H1 (cell line): ENCODE measurements at regions not wholly inside any gene's neighbourhood (a gene's known extent, or its start where the extent isn't known, plus 50 kb on each side); places are given as distances from the start of the nearest gene placed in this dataset.

Experiments used
- CTCF ChIA-PET: fragments of 300-600 bp; sonication (Branson Sonifier 250); formaldehyde crosslinking; loops from one replicate; lab custom pipeline; 2021; ENCODE audit not compliant: partially characterized antibody; lab: Charles Lee
- POLR2A ChIA-PET: fragments of 300-600 bp; sonication (Branson Sonifier 250); formaldehyde crosslinking; loops from one replicate; lab custom pipeline; 2021; ENCODE audit warnings: inconsistent platforms; ENCODE audit not compliant: partially characterized antibody; lab: Charles Lee
- DNase-seq, 2 experiments: peaks; one replicate each; pipeline versions ENCODE4 v3.0.0 to v3.0.0-alpha.2; 2010 to 2022; ENCODE audit warnings: low spot score in 2 of 2, low read depth in 1 of 2, mixed read lengths in 1 of 2
- FAIRE-seq: peaks from 2 replicates; lab custom pipeline; 2011; peaks lifted over from hg19 to GRCh38; lab: Jason Lieb, UNC
- H2AFZ ChIP-seq: 2 replicates; pipeline ENCODE4 v1.8.1; 2012; ENCODE audit warnings: low read length, inconsistent platforms
- H2AK5ac ChIP-seq: 2 replicates; pipeline ENCODE4 v1.6.1; 2013; ENCODE audit warnings: low read depth, low read length
- H2BK120ac ChIP-seq: replicated peaks from 2 replicates; pipeline ENCODE3; 2013; ENCODE audit warnings: low read depth, low read length, inconsistent platforms
- H2BK12ac ChIP-seq: 2 replicates; pipeline ENCODE4 v1.6.1; 2013; ENCODE audit warnings: low read depth, low read length
- H2BK15ac ChIP-seq: 2 replicates; pipeline ENCODE4 v1.6.1; 2013; ENCODE audit warnings: low read length
- H2BK20ac ChIP-seq: 2 replicates; pipeline ENCODE4 v1.6.1; 2013; ENCODE audit warnings: low read length
- H2BK5ac ChIP-seq: 2 replicates; pipeline ENCODE4 v1.6.1; 2013; ENCODE audit warnings: low read depth, low read length
- H3K14ac ChIP-seq: 2 replicates; pipeline ENCODE4 v1.6.1; 2013; ENCODE audit warnings: inconsistent platforms; ENCODE audit not compliant: insufficient read length
- H3K18ac ChIP-seq: 2 replicates; pipeline ENCODE4 v1.6.1; 2013; ENCODE audit warnings: low read length; ENCODE audit errors: extremely low read depth
- H3K23ac ChIP-seq: 2 replicates; pipeline ENCODE4 v1.6.1; 2013; ENCODE audit warnings: inconsistent platforms; ENCODE audit not compliant: insufficient read length
- H3K23me2 ChIP-seq: 2 replicates; pipeline ENCODE4 v1.6.1; 2013; ENCODE audit warnings: low read depth, low read length
- H3K27ac ChIP-seq: 2 replicates; pipeline ENCODE4 v1.6.1; 2011; ENCODE audit warnings: low read depth, low read length, inconsistent platforms
- H3K27me3 ChIP-seq, 4 experiments: replicated peaks in 1 of 4; 1 replicate in 1 of 4; 2 replicates in 3 of 4; pipeline versions ENCODE4 v1.6.1 to v1.8.1; 2011 to 2013; ENCODE audit warnings: low read length in 3 of 4, mild to moderate bottlenecking in 3 of 4, inconsistent platforms in 2 of 4, mixed read lengths in 2 of 4, moderate library complexity in 1 of 4; ENCODE audit not compliant: control insufficient read depth in 3 of 4, insufficient read depth in 3 of 4; ENCODE audit errors: extremely low read depth in 1 of 4
- H3K36me3 ChIP-seq, 4 experiments: 2 replicates each; pipeline versions ENCODE4 v1.6.1 to v1.8.1; 2011 to 2013; ENCODE audit warnings: mild to moderate bottlenecking in 4 of 4, low read length in 3 of 4, moderate library complexity in 2 of 4, control low read depth in 1 of 4, inconsistent platforms in 1 of 4; ENCODE audit not compliant: insufficient read depth in 4 of 4, control insufficient read depth in 2 of 4
- H3K4ac ChIP-seq: replicated peaks from 2 replicates; pipeline ENCODE3; 2013; ENCODE audit warnings: low read length, low read depth, mixed read lengths, inconsistent platforms; ENCODE audit not compliant: insufficient read length
- H3K4me1 ChIP-seq, 4 experiments: replicated peaks in 1 of 4; 1 replicate in 1 of 4; 2 replicates in 3 of 4; pipeline versions ENCODE4 v1.6.1 to v1.8.1; 2011 to 2013; ENCODE audit warnings: low read length in 3 of 4, inconsistent platforms in 2 of 4, mixed read lengths in 1 of 4; ENCODE audit not compliant: insufficient read depth in 4 of 4, control insufficient read depth in 3 of 4
- H3K4me2 ChIP-seq, 2 experiments: 2 replicates each; pipeline versions ENCODE4 v1.6.1 to v1.8.1; 2011 to 2013; ENCODE audit warnings: low read depth in 2 of 2, low read length in 2 of 2, control low read depth in 1 of 2, inconsistent platforms in 1 of 2, mild to moderate bottlenecking in 1 of 2; ENCODE audit not compliant: insufficient read depth in 1 of 2
- H3K4me3 ChIP-seq, 4 experiments: fragments of 200-600, 300-600 bp in 1 of 4; sonication (generic), shearing (Covaris generic), sonication (Bioruptor Twin) in 1 of 4; 2 replicates each; pipeline versions ENCODE4 v1.5.1 to v1.8.1; 2011 to 2016; ENCODE audit warnings: low read length in 4 of 4, low read depth in 3 of 4, control low read depth in 2 of 4, inconsistent platforms in 2 of 4, mild to moderate bottlenecking in 2 of 4, mixed read lengths in 1 of 4, moderate library complexity in 1 of 4; ENCODE audit not compliant: insufficient read depth in 2 of 4; ENCODE audit errors: extremely low read depth in 1 of 4
- H3K56ac ChIP-seq: replicated peaks from 2 replicates; pipeline ENCODE3; 2013; ENCODE audit warnings: low read depth, mild to moderate bottlenecking, mixed read lengths, low read length, inconsistent platforms; ENCODE audit not compliant: insufficient read length
- H3K79me1 ChIP-seq: 2 replicates; pipeline ENCODE4 v1.6.1; 2013; ENCODE audit warnings: low read depth, low read length, control low read depth
- H3K79me2 ChIP-seq, 2 experiments: 2 replicates each; pipeline versions ENCODE4 v1.6.1 to v1.8.1; 2012 to 2013; ENCODE audit warnings: low read length in 2 of 2, mild to moderate bottlenecking in 2 of 2, inconsistent platforms in 1 of 2; ENCODE audit not compliant: insufficient read depth in 2 of 2, control insufficient read depth in 1 of 2
- H3K9ac ChIP-seq, 4 experiments: replicated peaks in 1 of 4; 1 replicate in 1 of 4; 2 replicates in 3 of 4; pipeline versions ENCODE4 v1.6.1 to v1.8.1; 2011 to 2013; ENCODE audit warnings: low read depth in 3 of 4, low read length in 3 of 4, control low read depth in 2 of 4, mild to moderate bottlenecking in 2 of 4, moderate library complexity in 2 of 4, inconsistent platforms in 1 of 4; ENCODE audit errors: extremely low read depth in 1 of 4
- H3K9me3 ChIP-seq, 2 experiments: 2 replicates each; pipeline versions ENCODE4 v1.6.1 to v1.8.1; 2012 to 2013; ENCODE audit warnings: mild to moderate bottlenecking in 2 of 2, moderate library complexity in 2 of 2, control low read depth in 1 of 2, inconsistent platforms in 1 of 2, low read depth in 1 of 2, low read length in 1 of 2, mixed read lengths in 1 of 2; ENCODE audit not compliant: insufficient read depth in 2 of 2
- H4K20me1 ChIP-seq, 2 experiments: replicated peaks in 1 of 2; 2 replicates each; pipeline versions ENCODE3 to v1.8.1; 2011 to 2013; ENCODE audit warnings: inconsistent platforms in 2 of 2, low read length in 2 of 2, mild to moderate bottlenecking in 1 of 2; ENCODE audit not compliant: insufficient read depth in 2 of 2, control insufficient read depth in 1 of 2
- H4K5ac ChIP-seq: 2 replicates; pipeline ENCODE4 v1.6.1; 2013; ENCODE audit warnings: low read length, low read depth, mixed read lengths, inconsistent platforms; ENCODE audit not compliant: insufficient read length
- H4K8ac ChIP-seq: 2 replicates; pipeline ENCODE4 v1.8.0; 2013; ENCODE audit warnings: mild to moderate bottlenecking, moderate library complexity, low read length, inconsistent platforms; ENCODE audit not compliant: insufficient read depth; ENCODE audit errors: extremely low read depth
- H4K91ac ChIP-seq: replicated peaks from 2 replicates; pipeline ENCODE3; 2013; ENCODE audit warnings: low read length, mixed read lengths, inconsistent platforms; ENCODE audit not compliant: insufficient read length
- CTBP2 ChIP-seq: IDR thresholded peaks from 2 replicates; pipeline ENCODE4 v1.7.0; 2011; ENCODE audit warnings: borderline replicate concordance, mild to moderate bottlenecking, moderate library complexity, mixed read lengths, low read length; ENCODE audit not compliant: insufficient read depth, insufficient read length
- POLR2AphosphoS5 ChIP-seq: IDR thresholded peaks from 2 replicates; pipeline ENCODE4 v1.6.1; 2011; ENCODE audit warnings: low read depth, low read length
- SP2 ChIP-seq: IDR thresholded peaks from 2 replicates; pipeline ENCODE4 v1.6.1; 2012; ENCODE audit warnings: mild to moderate bottlenecking, low read length, inconsistent platforms
- WGBS, 2 experiments: shearing (Covaris generic) in 1 of 2; methylation state at CpG; one replicate each; pipeline versions ENCODE4 v1.1.6 to v1.1.7; 2013 to 2015; ENCODE audit warnings: low lambda C conversion rate in 2 of 2, mixed read lengths in 2 of 2, inconsistent platforms in 1 of 2, low coverage in 1 of 2, missing lambda C conversion rate in 1 of 2; ENCODE audit not compliant: insufficient replicate concordance in 2 of 2, insufficient coverage in 1 of 2, insufficient read length in 1 of 2; ENCODE audit errors: extremely low coverage in 1 of 2, missing lambda C conversion rate in 1 of 2; 5-methylcytosine and 5-hydroxymethylcytosine counted together

GRCh38 chr1:38221006-38221649, 174.5 kb upstream of the POU3F1 start:
- H2BK15ac ChIP-seq: no peak overlapping the region
- no peaks in the 10 kb centered on the region for H3K79me1 ChIP-seq
- no peak overlapping the region for H3K4ac ChIP-seq
- WGBS, 2 experiments: 77% methylated on average over 9 of the region's 9 CpGs; no CpG with 5 or more reads in 1 of the 2 experiments
- H2AFZ ChIP-seq: no peak overlapping the region
- H3K79me2 ChIP-seq: no peaks in the 10 kb centered on the region
- CTCF ChIA-PET: no interaction called here
- H3K14ac ChIP-seq: no peak overlapping the region
- no peak overlapping the region for H2BK20ac ChIP-seq
- no peak overlapping the region for H3K4me3 ChIP-seq
- DNase-seq: no peak
- H4K5ac ChIP-seq: no peak overlapping the region
- H3K9me3 ChIP-seq: no peaks in the 10 kb centered on the region
- H3K36me3 ChIP-seq: no peaks in the 10 kb centered on the region
- peak overlapping the region in 1 of 2 experiments; percentile 42; a peak in 1 of 4 replicates for H3K4me2 ChIP-seq
- no peak overlapping the region for H3K27ac ChIP-seq
- H3K23ac ChIP-seq: no peak overlapping the region
- no peaks in the 10 kb centered on the region for H4K20me1 ChIP-seq
- TF ChIP-seq POLR2AphosphoS5 (no peak), CTBP2 (no peak), SP2 (no peak)
- H2AK5ac ChIP-seq: no peak overlapping the region
- H4K8ac ChIP-seq: no peak overlapping the region
- H4K91ac ChIP-seq: no peak overlapping the region
- peaks cover 1 to 13% (median 7%) of the 10 kb centered on the region in 4 experiments; a peak in 4 of 7 replicates for H3K4me1 ChIP-seq
- peaks cover 5% of the 10 kb centered on the region; the same call in 1 of the 2 replicates for H3K23me2 ChIP-seq
- no peak for FAIRE-seq
- H2BK120ac ChIP-seq: no peak overlapping the region
- POLR2A ChIA-PET: no interaction called here
- H3K27me3 ChIP-seq: peaks cover 0 to 6% (median 4%) of the 10 kb centered on the region in 4 experiments; a peak in 3 of 7 replicates
- no peak overlapping the region for H3K9ac ChIP-seq
- no peak overlapping the region; the same call in 1 of the 2 replicates for H3K18ac ChIP-seq
- no peak overlapping the region for H2BK5ac ChIP-seq
- H2BK12ac ChIP-seq: no peak overlapping the region
- H3K56ac ChIP-seq: no peak overlapping the region
